ENCODE measurements at regions not wholly inside any gene's neighbourhood (a gene's known extent, or its start where the extent isn't known, plus 50 kb on each side); places are given as distances from the start of the nearest gene placed in this dataset.
A peak's percentile ranks its signal among the peaks of the same experiment; 100 is the strongest.

DNA sequence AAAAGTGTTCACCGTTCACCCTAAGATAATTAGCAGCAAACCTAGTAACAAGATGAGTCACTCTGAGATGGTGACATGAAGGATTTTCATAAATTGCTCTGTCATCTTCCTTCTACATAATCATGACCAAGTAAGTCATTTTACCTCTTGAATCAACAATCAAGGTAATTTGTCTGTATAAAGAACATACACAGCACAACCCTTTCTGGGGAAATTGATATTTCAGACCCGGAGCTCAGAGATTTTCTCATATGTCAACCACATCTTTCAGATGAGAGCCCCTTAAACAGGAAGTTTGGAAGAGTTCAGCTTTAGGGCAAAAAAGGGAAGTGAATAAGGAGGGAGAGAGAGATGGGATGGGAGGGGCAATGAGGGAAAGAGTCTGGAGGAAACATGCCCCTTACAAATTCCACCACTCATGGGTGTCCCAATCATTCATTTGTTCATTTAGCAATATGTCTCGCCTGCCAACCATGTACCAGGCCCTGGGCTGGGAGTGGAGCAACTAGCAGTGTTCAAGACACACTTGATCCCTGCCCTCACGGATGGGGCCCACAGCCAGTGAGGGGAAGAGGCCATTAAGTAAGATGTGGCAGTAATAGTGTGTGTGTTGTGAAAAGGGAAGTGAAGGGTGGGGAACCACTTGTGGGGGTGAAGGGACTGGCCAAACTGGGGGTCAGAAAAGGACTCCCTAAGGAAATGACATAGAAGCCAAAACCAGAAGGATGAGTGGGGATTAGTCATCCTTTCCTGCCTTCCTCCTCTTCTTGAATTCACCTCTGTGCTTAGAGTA is 190.9 kb downstream of the MAFB start:
- Histone ChIP-seq H3K27ac (peak overlapping the region; percentile 97), H3K4me3 (ENCODE audit: low read depth in 1 of 2, low read length in 1 of 2) (peak overlapping the region; percentile 30 to 33), H3K36me3 (no peaks in the 10 kb centered on the region), H3K27me3 (no peaks in the 10 kb centered on the region), H3K9me3 (no peaks in the 10 kb centered on the region), H3K4me1 (ENCODE audit: control insufficient read depth in 1 of 2, insufficient read depth in 1 of 2, low read depth in 1 of 2, low read length in 1 of 2) (peaks cover 86 to 89% of the 10 kb centered on the region in 2 experiments)
- TF ChIP-seq, protein P1, sequence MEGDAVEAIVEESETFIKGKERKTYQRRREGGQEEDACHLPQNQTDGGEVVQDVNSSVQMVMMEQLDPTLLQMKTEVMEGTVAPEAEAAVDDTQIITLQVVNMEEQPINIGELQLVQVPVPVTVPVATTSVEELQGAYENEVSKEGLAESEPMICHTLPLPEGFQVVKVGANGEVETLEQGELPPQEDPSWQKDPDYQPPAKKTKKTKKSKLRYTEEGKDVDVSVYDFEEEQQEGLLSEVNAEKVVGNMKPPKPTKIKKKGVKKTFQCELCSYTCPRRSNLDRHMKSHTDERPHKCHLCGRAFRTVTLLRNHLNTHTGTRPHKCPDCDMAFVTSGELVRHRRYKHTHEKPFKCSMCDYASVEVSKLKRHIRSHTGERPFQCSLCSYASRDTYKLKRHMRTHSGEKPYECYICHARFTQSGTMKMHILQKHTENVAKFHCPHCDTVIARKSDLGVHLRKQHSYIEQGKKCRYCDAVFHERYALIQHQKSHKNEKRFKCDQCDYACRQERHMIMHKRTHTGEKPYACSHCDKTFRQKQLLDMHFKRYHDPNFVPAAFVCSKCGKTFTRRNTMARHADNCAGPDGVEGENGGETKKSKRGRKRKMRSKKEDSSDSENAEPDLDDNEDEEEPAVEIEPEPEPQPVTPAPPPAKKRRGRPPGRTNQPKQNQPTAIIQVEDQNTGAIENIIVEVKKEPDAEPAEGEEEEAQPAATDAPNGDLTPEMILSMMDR (IDR thresholded peaks at IDR 0.05) = no peak

DNA sequence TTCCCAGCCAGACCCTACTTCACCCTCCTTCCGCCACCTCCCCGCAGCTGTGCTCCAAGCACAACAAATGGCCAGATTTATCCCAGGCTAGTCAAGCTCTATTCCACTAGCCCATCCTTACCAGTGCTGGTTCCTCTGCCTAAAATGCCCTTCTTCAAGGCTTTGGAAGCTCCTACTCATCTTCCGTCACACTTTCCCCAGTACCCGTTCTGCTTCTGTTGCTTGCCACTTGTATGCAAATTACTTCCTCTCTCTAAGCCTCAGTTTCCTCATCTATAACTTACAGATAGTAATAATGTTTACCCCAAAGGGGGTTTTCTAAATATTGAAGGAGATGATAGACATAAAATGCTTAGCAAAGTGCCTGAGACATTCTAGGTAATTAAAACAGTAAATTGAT is 193.1 kb downstream of the MAFB start:
- no peaks in the 10 kb centered on the region for H3K9me3 ChIP-seq
- no peaks in the 10 kb centered on the region for H3K36me3 ChIP-seq
- H3K4me1 ChIP-seq (ENCODE audit: control insufficient read depth in 1 of 2, insufficient read depth in 1 of 2, low read depth in 1 of 2, low read length in 1 of 2) = peaks cover 88 to 99% of the 10 kb centered on the region in 2 experiments
- peak overlapping the region; percentile 97 for H3K27ac ChIP-seq
- no peak overlapping the region for H3K4me3 ChIP-seq (ENCODE audit: low read depth in 1 of 2, low read length in 1 of 2)
- no peaks in the 10 kb centered on the region for H3K27me3 ChIP-seq
- TF ChIP-seq, protein P1 (IDR thresholded peaks at IDR 0.05) = no peak

DNA sequence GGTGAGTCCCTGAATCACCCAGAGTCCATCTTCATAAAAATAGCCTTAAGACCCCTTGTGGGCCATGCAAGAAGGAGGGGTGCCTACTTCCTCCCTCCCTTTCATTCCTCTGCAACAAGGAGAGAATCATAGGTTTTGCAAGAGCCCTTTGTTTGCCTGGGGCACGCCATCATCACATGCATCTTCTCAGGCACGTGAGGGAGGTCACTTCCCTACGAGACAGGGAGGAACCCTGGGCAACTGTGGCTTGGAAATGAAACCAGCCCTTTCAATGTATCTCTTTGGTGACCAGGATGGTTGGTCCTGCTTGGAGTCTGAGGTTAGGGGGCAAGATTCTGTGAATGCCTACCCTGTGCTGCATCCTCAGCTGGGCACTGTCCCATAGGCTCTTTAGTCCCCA is 194.8 kb downstream of the MAFB start:
- Histone ChIP-seq H3K4me1 (ENCODE audit: control insufficient read depth in 1 of 2, insufficient read depth in 1 of 2, low read depth in 1 of 2, low read length in 1 of 2) (peaks cover 78 to 85% of the 10 kb centered on the region in 2 experiments), H3K27ac (peak overlapping the region; percentile 97), H3K9me3 (no peaks in the 10 kb centered on the region), H3K27me3 (no peaks in the 10 kb centered on the region), H3K36me3 (no peaks in the 10 kb centered on the region), H3K4me3 (ENCODE audit: low read depth in 1 of 2, low read length in 1 of 2) (peak overlapping the region; percentile 25 to 39)
- TF ChIP-seq, protein P1 (IDR thresholded peaks at IDR 0.05) = peak; percentile 26

DNA sequence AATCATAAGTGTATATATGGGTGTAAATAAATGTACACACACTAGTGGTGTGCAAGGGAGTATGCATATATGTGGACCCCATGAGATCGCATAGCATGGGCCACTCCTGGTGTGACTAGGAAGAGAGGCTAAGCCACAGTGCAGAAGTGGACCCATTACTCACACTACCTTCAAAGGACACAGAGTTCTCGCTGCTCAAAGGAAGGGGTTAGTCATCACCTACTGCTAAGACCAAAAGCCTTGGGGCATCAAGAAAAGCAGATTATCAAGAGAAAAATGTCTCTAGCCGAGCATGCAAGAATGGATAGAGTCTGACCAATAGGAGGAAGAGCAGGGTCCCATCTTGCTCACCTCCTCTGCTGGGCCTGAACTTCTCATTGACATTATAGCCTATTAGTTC is 195.5 kb downstream of the MAFB start:
- TF ChIP-seq, protein P1 (IDR thresholded peaks at IDR 0.05) = no peak
- Histone ChIP-seq H3K27me3 (no peaks in the 10 kb centered on the region), H3K9me3 (no peaks in the 10 kb centered on the region), H3K4me1 (ENCODE audit: control insufficient read depth in 1 of 2, insufficient read depth in 1 of 2, low read depth in 1 of 2, low read length in 1 of 2) (peaks cover 71 to 78% of the 10 kb centered on the region in 2 experiments), H3K36me3 (no peaks in the 10 kb centered on the region), H3K4me3 (ENCODE audit: low read depth in 1 of 2, low read length in 1 of 2) (peak overlapping the region; percentile 25 to 39), H3K27ac (peak overlapping the region; percentile 97)

DNA sequence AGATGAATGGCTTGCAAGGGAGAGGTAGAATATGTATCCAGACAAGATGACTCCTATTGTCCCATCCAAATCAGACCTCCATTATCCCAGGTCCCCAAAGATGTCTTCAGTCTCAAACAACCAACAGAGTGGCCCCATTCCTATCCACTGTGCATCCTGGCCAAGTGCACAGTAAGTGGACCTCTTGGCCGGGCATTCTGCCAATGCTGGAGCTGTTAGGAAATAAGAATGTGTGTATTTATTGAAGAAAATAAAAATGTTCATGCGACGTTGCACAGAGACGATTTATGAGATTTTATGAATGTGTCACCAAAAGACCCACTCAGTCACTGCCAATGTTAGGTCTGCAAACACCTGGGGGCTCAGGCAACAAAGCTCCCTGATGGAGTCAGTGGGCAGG is 196.0 kb downstream of the MAFB start:
- Histone ChIP-seq H3K27ac (peak overlapping the region; percentile 97), H3K9me3 (no peaks in the 10 kb centered on the region), H3K4me3 (ENCODE audit: low read depth in 1 of 2, low read length in 1 of 2) (peak overlapping the region in 1 of 2 experiments; percentile 25), H3K36me3 (no peaks in the 10 kb centered on the region), H3K27me3 (no peaks in the 10 kb centered on the region), H3K4me1 (ENCODE audit: control insufficient read depth in 1 of 2, insufficient read depth in 1 of 2, low read depth in 1 of 2, low read length in 1 of 2) (peaks cover 66 to 73% of the 10 kb centered on the region in 2 experiments)
- TF ChIP-seq, protein P1 (IDR thresholded peaks at IDR 0.05) = no peak

All from neutrophil (primary cell).